ENCODE measurements at regions not wholly inside any gene's neighbourhood (a gene's known extent, or its start where the extent isn't known, plus 50 kb on each side); places are given as distances from the start of the nearest gene placed in this dataset.

GRCh38 chr6:141607956-141608355 lies 524.8 kb upstream of the GJE1 start:
- H3K4me3 ChIP-seq (ENCODE audit: low read depth in 1 of 2, low read length in 2 of 2), result no peak overlapping the region
- peaks cover 0 to 14% of the 10 kb centered on the region in 2 donors for H3K9me3 ChIP-seq (ENCODE audit: control insufficient read depth in 1 of 2, low read length in 2 of 2)

DNA sequence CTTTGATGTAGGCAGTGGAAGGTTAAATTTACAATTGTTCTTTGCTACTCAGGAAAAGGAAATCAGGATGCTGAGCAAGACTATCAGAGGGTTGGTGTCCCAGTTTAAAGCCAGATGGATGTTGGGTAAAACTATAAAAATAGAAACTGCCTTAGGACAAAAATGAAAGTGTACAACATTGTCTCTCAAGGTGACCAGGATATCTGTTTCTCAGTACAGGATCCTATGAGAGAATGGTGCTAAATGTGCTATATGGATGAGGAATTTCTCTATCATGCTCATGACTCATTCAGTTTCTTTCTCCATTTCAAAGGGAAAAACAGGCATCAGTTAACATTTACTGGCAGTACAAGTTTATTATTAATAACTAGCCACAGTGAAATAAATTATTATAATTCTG lies 534.2 kb upstream of the GJE1 start:
- no peak overlapping the region for H3K27ac ChIP-seq (ENCODE audit: low read length)
- no peaks in the 10 kb centered on the region for H3K27me3 ChIP-seq (ENCODE audit: low read depth, low read length)
- no peak overlapping the region for H3K4me3 ChIP-seq (ENCODE audit: low read depth in 1 of 2, low read length in 2 of 2)
- no peaks in the 10 kb centered on the region for H3K9me3 ChIP-seq (ENCODE audit: control insufficient read depth in 1 of 2, low read length in 2 of 2)
- H3K36me3 ChIP-seq (ENCODE audit: control insufficient read depth in 1 of 2, insufficient read depth in 2 of 2, low read length in 2 of 2), result no peaks in the 10 kb centered on the region
- no peaks in the 10 kb centered on the region for H3K4me1 ChIP-seq (ENCODE audit: control insufficient read depth in 1 of 2, insufficient read depth in 2 of 2, low read length in 2 of 2)

More at GRCh38 chr6:141607956-141608355, 524.8 kb upstream of the GJE1 start:
- no peaks in the 10 kb centered on the region for H3K27me3 ChIP-seq (ENCODE audit: low read depth, low read length)
- H3K36me3 ChIP-seq (ENCODE audit: control insufficient read depth in 1 of 2, insufficient read depth in 2 of 2, low read length in 2 of 2), result no peaks in the 10 kb centered on the region
- H3K27ac ChIP-seq (ENCODE audit: low read length), result no peak overlapping the region
- no peaks in the 10 kb centered on the region for H3K4me1 ChIP-seq (ENCODE audit: control insufficient read depth in 1 of 2, insufficient read depth in 2 of 2, low read length in 2 of 2)

- Histone ChIP-seq H3K27ac (ENCODE audit: low read length) (no peak overlapping the region), H3K4me1 (ENCODE audit: control insufficient read depth in 1 of 2, insufficient read depth in 2 of 2, low read length in 2 of 2) (no peaks in the 10 kb centered on the region), H3K36me3 (ENCODE audit: control insufficient read depth in 1 of 2, insufficient read depth in 2 of 2, low read length in 2 of 2) (no peaks in the 10 kb centered on the region), H3K9me3 (ENCODE audit: control insufficient read depth in 1 of 2, low read length in 2 of 2) (no peaks in the 10 kb centered on the region), H3K4me3 (ENCODE audit: low read depth in 1 of 2, low read length in 2 of 2) (no peak overlapping the region), H3K27me3 (ENCODE audit: low read depth, low read length) (no peaks in the 10 kb centered on the region)
Observed at GRCh38 chr6:141594874-141595273, 537.9 kb upstream of the GJE1 start.

- Histone ChIP-seq H3K4me1 (ENCODE audit: control insufficient read depth in 1 of 2, insufficient read depth in 2 of 2, low read length in 2 of 2) (no peaks in the 10 kb centered on the region), H3K27me3 (ENCODE audit: low read depth, low read length) (no peaks in the 10 kb centered on the region), H3K9me3 (ENCODE audit: control insufficient read depth in 1 of 2, low read length in 2 of 2) (no peaks in the 10 kb centered on the region), H3K27ac (ENCODE audit: low read length) (no peak overlapping the region), H3K4me3 (ENCODE audit: low read depth in 1 of 2, low read length in 2 of 2) (no peak overlapping the region), H3K36me3 (ENCODE audit: control insufficient read depth in 1 of 2, insufficient read depth in 2 of 2, low read length in 2 of 2) (no peaks in the 10 kb centered on the region)
Observed at GRCh38 chr6:141593311-141593710, 539.4 kb upstream of the GJE1 start.

DNA sequence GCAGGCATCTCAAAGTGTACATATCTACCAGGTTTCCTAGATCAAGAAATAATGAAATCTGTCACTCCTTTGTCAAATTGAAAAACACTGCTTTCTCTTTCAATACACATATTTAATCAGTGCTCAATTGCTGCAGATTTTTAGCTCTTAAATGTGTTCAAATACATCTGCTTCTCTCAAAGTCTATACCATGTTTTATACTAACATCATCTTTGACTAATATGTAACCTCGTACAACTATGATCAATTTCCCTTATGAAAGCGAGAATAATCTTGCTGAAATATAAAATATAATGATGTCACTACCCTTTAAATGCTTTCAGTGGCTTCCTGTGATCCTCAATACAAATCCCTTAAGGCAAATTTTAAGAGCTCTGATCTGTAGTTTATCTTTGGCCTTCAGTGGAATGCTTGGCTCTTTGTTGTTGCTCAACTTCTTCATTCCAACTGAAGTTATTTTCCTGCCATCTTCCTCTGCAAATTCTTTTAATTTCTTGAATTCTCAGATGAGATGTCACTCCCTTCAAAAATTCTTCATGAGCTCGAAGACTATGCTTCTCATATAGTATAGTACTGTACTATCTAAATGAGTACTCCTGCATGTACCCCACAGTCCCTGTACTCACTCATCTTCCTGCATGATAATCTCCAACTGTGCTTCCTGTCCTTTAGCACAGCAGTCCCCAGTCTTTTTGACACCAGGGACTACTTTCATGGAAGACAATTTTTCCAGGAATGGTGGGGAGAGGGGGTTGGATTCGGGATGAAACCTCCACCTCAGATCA lies 545.1 kb upstream of the GJE1 start:
- H3K27ac ChIP-seq (ENCODE audit: low read length), result no peak overlapping the region
- H3K27me3 ChIP-seq (ENCODE audit: low read depth, low read length), result no peaks in the 10 kb centered on the region
- H3K4me3 ChIP-seq (ENCODE audit: low read depth in 1 of 2, low read length in 2 of 2), result no peak overlapping the region
- no peaks in the 10 kb centered on the region for H3K36me3 ChIP-seq (ENCODE audit: control insufficient read depth in 1 of 2, insufficient read depth in 2 of 2, low read length in 2 of 2)
- H3K4me1 ChIP-seq (ENCODE audit: control insufficient read depth in 1 of 2, insufficient read depth in 2 of 2, low read length in 2 of 2), result no peaks in the 10 kb centered on the region
- no peaks in the 10 kb centered on the region for H3K9me3 ChIP-seq (ENCODE audit: control insufficient read depth in 1 of 2, low read length in 2 of 2)

GRCh38 chr6:141580988-141581552 lies 551.7 kb upstream of the GJE1 start:
- Histone ChIP-seq H3K4me3 (ENCODE audit: low read depth in 1 of 2, low read length in 2 of 2) (no peak overlapping the region), H3K27me3 (ENCODE audit: low read depth, low read length) (no peaks in the 10 kb centered on the region), H3K36me3 (ENCODE audit: control insufficient read depth in 1 of 2, insufficient read depth in 2 of 2, low read length in 2 of 2) (no peaks in the 10 kb centered on the region), H3K27ac (ENCODE audit: low read length) (no peak overlapping the region), H3K9me3 (ENCODE audit: control insufficient read depth in 1 of 2, low read length in 2 of 2) (no peaks in the 10 kb centered on the region), H3K4me1 (ENCODE audit: control insufficient read depth in 1 of 2, insufficient read depth in 2 of 2, low read length in 2 of 2) (no peaks in the 10 kb centered on the region)

DNA sequence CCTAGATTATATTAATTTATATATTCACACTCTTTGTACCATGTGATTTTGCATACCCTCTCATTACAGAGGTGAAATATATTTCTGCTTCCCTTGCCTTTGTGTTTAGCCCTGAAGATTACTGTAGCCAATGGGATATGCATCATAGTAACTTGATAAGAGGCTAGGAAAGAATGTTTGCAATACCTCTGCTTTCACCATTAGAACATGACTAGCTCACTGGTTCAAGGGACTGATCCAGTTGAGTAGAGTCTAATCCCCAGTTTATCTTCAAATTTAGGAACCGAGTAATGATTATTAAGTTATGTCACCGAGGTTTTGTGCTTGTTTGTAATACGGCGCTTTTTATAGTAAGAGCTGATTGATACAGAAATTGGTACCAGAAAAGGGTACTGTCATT lies 552.6 kb upstream of the GJE1 start:
- Histone ChIP-seq H3K9me3 (ENCODE audit: control insufficient read depth in 1 of 2, low read length in 2 of 2) (no peaks in the 10 kb centered on the region), H3K4me3 (ENCODE audit: low read depth in 1 of 2, low read length in 2 of 2) (no peak overlapping the region), H3K27me3 (ENCODE audit: low read depth, low read length) (no peaks in the 10 kb centered on the region), H3K36me3 (ENCODE audit: control insufficient read depth in 1 of 2, insufficient read depth in 2 of 2, low read length in 2 of 2) (no peaks in the 10 kb centered on the region), H3K4me1 (ENCODE audit: control insufficient read depth in 1 of 2, insufficient read depth in 2 of 2, low read length in 2 of 2) (no peaks in the 10 kb centered on the region), H3K27ac (ENCODE audit: low read length) (no peak overlapping the region)

DNA sequence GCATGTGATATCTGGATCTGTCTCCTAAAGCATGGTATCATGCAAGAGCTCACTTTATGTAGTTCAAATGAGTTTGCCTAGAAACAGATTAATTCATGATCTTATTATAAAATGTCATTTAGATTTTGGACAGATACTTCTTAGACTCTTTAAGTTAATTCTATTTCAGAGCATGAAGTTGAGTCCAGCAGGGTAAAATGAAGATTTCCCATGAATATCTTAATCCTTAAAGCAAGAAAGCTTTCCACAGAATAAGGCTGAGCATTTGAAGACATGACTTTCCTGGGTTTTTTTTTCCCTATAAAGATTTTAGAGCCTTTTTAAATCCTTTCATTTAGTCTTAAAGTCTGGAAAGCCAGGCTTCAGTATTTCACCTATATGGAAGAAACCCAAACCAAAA lies 556.0 kb upstream of the GJE1 start:
- Histone ChIP-seq H3K27ac (ENCODE audit: low read length) (no peak overlapping the region), H3K9me3 (ENCODE audit: control insufficient read depth in 1 of 2, low read length in 2 of 2) (no peaks in the 10 kb centered on the region), H3K27me3 (ENCODE audit: low read depth, low read length) (no peaks in the 10 kb centered on the region), H3K4me1 (ENCODE audit: control insufficient read depth in 1 of 2, insufficient read depth in 2 of 2, low read length in 2 of 2) (no peaks in the 10 kb centered on the region), H3K4me3 (ENCODE audit: low read depth in 1 of 2, low read length in 2 of 2) (no peak overlapping the region), H3K36me3 (ENCODE audit: control insufficient read depth in 1 of 2, insufficient read depth in 2 of 2, low read length in 2 of 2) (no peaks in the 10 kb centered on the region)

DNA sequence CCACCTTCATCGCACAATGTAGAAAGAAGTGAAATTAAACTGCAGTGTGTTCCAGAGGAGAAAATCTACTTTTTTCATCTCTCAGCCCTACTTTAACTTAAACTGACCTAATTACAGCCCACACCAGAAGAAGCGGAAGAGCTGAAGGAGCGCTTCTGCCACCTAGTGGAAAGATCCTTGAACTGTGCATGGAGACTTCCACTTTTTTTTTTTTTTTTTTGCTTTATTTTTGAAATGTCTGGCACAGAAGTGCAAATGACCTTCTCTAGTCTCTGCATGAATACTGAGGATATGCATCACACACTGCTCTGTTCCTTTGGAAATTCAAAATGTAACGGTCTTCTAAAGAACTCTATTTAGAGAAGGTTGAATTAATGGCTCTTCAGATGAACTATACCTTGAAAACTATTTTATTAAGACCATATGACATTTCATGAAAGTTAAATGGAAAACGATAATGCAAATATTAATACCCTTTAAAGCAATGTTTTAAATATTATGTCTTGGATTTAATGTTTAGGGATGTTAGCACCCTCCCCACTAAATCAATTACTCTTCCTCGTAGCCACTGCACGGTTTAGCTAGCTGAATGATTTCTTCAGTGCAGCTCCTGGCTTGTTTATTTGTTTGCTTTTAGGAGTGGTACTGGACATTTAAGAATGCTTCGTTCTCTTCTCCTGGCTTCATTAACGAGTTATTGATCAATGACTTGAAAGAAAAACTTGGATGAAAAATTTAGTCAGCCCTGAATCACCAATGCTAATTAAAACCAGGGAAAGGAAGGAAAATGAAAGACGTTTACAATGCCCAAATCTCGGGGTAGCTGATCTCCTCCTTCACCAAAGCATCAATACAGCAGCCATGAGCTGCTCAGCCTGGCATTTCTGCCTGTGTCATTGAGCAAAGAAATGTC lies 569.6 kb upstream of the GJE1 start:
- Histone ChIP-seq H3K9me3 (ENCODE audit: control insufficient read depth in 1 of 2, low read length in 2 of 2) (no peaks in the 10 kb centered on the region), H3K4me3 (ENCODE audit: low read depth in 1 of 2, low read length in 2 of 2) (peak overlapping the region; percentile 30 to 45), H3K4me1 (ENCODE audit: control insufficient read depth in 1 of 2, insufficient read depth in 2 of 2, low read length in 2 of 2) (peaks cover 5 to 9% of the 10 kb centered on the region in 2 donors), H3K27me3 (ENCODE audit: low read depth, low read length) (no peaks in the 10 kb centered on the region), H3K36me3 (ENCODE audit: control insufficient read depth in 1 of 2, insufficient read depth in 2 of 2, low read length in 2 of 2) (no peaks in the 10 kb centered on the region), H3K27ac (ENCODE audit: low read length) (peak overlapping the region; percentile 53)

DNA sequence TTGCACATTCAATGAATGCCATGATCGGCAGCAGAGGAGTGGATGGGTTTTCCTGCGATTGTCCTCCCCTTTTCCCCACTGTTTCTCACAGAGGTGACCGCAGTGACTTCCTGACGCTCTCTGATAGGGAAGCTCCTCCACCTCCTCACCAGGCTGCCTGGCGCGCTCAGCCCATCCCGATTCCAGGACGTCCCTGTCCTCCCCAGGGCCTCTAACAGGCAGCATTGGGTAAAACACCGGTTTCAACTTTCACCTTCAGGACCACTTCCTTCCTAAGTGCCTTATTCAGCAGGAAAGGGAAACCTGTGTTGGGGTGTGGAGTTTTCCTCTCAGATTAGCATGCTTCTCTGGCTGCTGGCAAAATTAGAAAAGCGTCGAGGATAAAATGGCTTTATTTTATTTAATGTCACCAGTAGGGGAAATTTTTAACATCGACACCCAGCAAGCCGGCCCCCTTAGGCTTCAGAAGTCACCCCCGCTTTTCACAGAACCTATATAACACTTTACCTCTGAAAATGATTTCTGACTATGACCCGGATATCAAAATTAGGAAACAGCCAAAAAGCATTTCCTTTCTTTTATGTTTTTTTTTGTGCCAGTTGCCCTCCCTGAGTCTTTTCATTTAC lies 570.4 kb upstream of the GJE1 start:
- Histone ChIP-seq H3K36me3 (ENCODE audit: control insufficient read depth in 1 of 2, insufficient read depth in 2 of 2, low read length in 2 of 2) (no peaks in the 10 kb centered on the region), H3K9me3 (ENCODE audit: control insufficient read depth in 1 of 2, low read length in 2 of 2) (no peaks in the 10 kb centered on the region), H3K27me3 (ENCODE audit: low read depth, low read length) (no peaks in the 10 kb centered on the region), H3K27ac (ENCODE audit: low read length) (peak overlapping the region; percentile 53), H3K4me3 (ENCODE audit: low read depth in 1 of 2, low read length in 2 of 2) (peak overlapping the region; percentile 30 to 45), H3K4me1 (ENCODE audit: control insufficient read depth in 1 of 2, insufficient read depth in 2 of 2, low read length in 2 of 2) (peaks cover 5 to 9% of the 10 kb centered on the region in 2 donors)

DNA sequence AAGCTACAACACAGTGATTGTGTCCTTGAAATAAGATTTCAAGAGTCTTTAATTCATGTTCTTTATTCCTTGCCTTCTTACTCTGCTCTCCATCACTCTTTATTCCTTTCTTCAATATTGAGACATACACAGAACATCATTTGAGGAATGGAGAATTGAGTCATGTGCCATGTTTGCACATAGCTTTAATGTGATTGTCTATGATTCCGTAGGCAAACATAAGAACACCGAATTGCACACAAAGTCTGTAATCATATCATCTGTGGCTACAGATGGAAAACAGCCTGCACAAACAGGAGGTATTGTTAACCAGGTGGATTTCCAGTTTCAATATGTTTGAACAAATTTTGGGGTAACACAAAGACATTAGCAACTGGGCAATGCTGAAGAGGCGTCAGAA lies 571.6 kb upstream of the GJE1 start:
- Histone ChIP-seq H3K9me3 (ENCODE audit: control insufficient read depth in 1 of 2, low read length in 2 of 2) (no peaks in the 10 kb centered on the region), H3K27me3 (ENCODE audit: low read depth, low read length) (no peaks in the 10 kb centered on the region), H3K4me1 (ENCODE audit: control insufficient read depth in 1 of 2, insufficient read depth in 2 of 2, low read length in 2 of 2) (peaks cover 5 to 9% of the 10 kb centered on the region in 2 donors), H3K27ac (ENCODE audit: low read length) (no peak overlapping the region), H3K36me3 (ENCODE audit: control insufficient read depth in 1 of 2, insufficient read depth in 2 of 2, low read length in 2 of 2) (no peaks in the 10 kb centered on the region), H3K4me3 (ENCODE audit: low read depth in 1 of 2, low read length in 2 of 2) (no peak overlapping the region)
